Ishikawa (cell line): ENCODE measurements at regions not wholly inside any gene's neighbourhood (a gene's known extent, or its start where the extent isn't known, plus 50 kb on each side); places are given as distances from the start of the nearest gene placed in this dataset.

Experiments
- CEBPB ChIP-seq: IDR thresholded peaks from 2 replicates; pipeline ENCODE4 v1.6.1; 2012
- CREB1 ChIP-seq: IDR thresholded peaks from 2 replicates; pipeline ENCODE4 v1.6.1; 2012; ENCODE audit warnings: low read depth
- EGR1 ChIP-seq: IDR thresholded peaks from 2 replicates; pipeline ENCODE4 v1.6.1; 2012
- EP300 ChIP-seq: IDR thresholded peaks from 2 replicates; pipeline ENCODE4 v1.6.1; 2012; ENCODE audit warnings: borderline replicate concordance
- MAX ChIP-seq: IDR thresholded peaks from 2 replicates; pipeline ENCODE4 v1.6.1; 2012
- RAD21 ChIP-seq: IDR thresholded peaks from 2 replicates; pipeline ENCODE4 v1.6.1; 2012; ENCODE audit warnings: low read depth
- TAF1 ChIP-seq: IDR thresholded peaks from 2 replicates; pipeline ENCODE4 v1.6.1; 2012; ENCODE audit warnings: low read depth, mild to moderate bottlenecking
- TCF12 ChIP-seq: IDR thresholded peaks from 2 replicates; pipeline ENCODE4 v1.6.1; 2012; ENCODE audit warnings: low read depth
- YY1 ChIP-seq: IDR thresholded peaks from 2 replicates; pipeline ENCODE4 v1.6.1; 2012; ENCODE audit warnings: low read depth
- ZBTB7A ChIP-seq: IDR thresholded peaks from 2 replicates; pipeline ENCODE4 v1.6.1; 2012; ENCODE audit warnings: low read depth
- TF ChIP-seq, protein P1 (sequence below): IDR thresholded peaks from 2 replicates; pipeline ENCODE4 v1.6.1; 2012; ENCODE audit warnings: low read depth, mild to moderate bottlenecking

DNA sequence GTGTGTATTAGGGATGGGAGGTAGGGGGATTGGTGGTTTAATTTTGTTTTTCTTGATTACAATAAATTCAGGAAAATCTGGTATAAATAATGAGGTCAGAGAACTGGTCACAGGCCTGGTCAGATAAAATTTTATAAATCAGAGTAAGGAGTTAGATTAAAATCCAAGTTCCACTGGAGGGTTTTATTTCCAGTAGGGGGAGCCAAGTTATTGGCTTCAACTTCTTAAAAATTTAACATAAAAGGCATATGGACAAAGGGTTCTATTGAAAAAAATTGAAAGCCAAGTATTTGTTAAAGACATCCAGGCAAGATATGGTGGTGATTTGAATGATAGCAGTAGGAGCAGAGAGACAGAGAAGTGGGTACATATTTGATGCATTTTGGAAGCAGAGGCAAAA, 763.3 kb downstream of the SORCS1 start:
- TF ChIP-seq, protein P1, sequence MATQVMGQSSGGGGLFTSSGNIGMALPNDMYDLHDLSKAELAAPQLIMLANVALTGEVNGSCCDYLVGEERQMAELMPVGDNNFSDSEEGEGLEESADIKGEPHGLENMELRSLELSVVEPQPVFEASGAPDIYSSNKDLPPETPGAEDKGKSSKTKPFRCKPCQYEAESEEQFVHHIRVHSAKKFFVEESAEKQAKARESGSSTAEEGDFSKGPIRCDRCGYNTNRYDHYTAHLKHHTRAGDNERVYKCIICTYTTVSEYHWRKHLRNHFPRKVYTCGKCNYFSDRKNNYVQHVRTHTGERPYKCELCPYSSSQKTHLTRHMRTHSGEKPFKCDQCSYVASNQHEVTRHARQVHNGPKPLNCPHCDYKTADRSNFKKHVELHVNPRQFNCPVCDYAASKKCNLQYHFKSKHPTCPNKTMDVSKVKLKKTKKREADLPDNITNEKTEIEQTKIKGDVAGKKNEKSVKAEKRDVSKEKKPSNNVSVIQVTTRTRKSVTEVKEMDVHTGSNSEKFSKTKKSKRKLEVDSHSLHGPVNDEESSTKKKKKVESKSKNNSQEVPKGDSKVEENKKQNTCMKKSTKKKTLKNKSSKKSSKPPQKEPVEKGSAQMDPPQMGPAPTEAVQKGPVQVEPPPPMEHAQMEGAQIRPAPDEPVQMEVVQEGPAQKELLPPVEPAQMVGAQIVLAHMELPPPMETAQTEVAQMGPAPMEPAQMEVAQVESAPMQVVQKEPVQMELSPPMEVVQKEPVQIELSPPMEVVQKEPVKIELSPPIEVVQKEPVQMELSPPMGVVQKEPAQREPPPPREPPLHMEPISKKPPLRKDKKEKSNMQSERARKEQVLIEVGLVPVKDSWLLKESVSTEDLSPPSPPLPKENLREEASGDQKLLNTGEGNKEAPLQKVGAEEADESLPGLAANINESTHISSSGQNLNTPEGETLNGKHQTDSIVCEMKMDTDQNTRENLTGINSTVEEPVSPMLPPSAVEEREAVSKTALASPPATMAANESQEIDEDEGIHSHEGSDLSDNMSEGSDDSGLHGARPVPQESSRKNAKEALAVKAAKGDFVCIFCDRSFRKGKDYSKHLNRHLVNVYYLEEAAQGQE = no peak
- TF ChIP-seq YY1 = no peak
- no peak for TF ChIP-seq TCF12
- TF ChIP-seq RAD21 = no peak
- no peak for TF ChIP-seq ZBTB7A
- TF ChIP-seq MAX = no peak
- TF ChIP-seq TAF1 = no peak
- TF ChIP-seq EP300 = no peak
- no peak for TF ChIP-seq EGR1
- TF ChIP-seq CEBPB = no peak
- no peak for TF ChIP-seq CREB1
